Activated naive CD4-positive, alpha-beta T cell treated with anti-CD3 and anti-CD28 coated beads, Interleukin-2, amount 50 U/mL, for 24 hours (primary cell): ENCODE measurements at regions not wholly inside any gene's neighbourhood (a gene's known extent, or its start where the extent isn't known, plus 50 kb on each side); places are given as distances from the start of the nearest gene placed in this dataset.

ENCODE experiments used
- H3K27ac Mint-ChIP-seq: one replicate; pipeline ENCODE4 v1.8.0; 2021; ENCODE audit warnings: mild to moderate bottlenecking, mixed read lengths
- H3K27me3 Mint-ChIP-seq: one replicate; pipeline ENCODE4 v1.8.0; 2021; ENCODE audit warnings: mixed read lengths
- H3K36me3 Mint-ChIP-seq: one replicate; pipeline ENCODE4 v1.8.0; 2021; ENCODE audit warnings: mixed read lengths
- H3K4me1 Mint-ChIP-seq: one replicate; pipeline ENCODE4 v1.8.0; 2021; ENCODE audit warnings: mixed read lengths
- H3K4me3 Mint-ChIP-seq: one replicate; pipeline ENCODE4 v1.8.0; 2021; ENCODE audit warnings: mild to moderate bottlenecking, mixed read lengths
- H3K9me3 Mint-ChIP-seq: one replicate; pipeline ENCODE4 v1.8.0; 2021; ENCODE audit warnings: mixed read lengths

GRCh38 chr1:105894006-105894405 is 1162.5 kb upstream of the PRMT6 start:
- Mint-ChIP-seq H3K4me3 (no peak overlapping the region), H3K36me3 (no peaks in the 10 kb centered on the region), H3K4me1 (no peaks in the 10 kb centered on the region), H3K27ac (no peak overlapping the region), H3K9me3 (peaks cover 36% of the 10 kb centered on the region), H3K27me3 (no peaks in the 10 kb centered on the region)

GRCh38 chr1:105909811-105910210 is 1146.7 kb upstream of the PRMT6 start:
- Mint-ChIP-seq H3K4me1 (no peaks in the 10 kb centered on the region), H3K36me3 (no peaks in the 10 kb centered on the region), H3K27ac (no peak overlapping the region), H3K9me3 (no peaks in the 10 kb centered on the region), H3K4me3 (no peak overlapping the region), H3K27me3 (no peaks in the 10 kb centered on the region)

- Mint-ChIP-seq H3K36me3 (no peaks in the 10 kb centered on the region), H3K9me3 (no peaks in the 10 kb centered on the region), H3K27ac (no peak overlapping the region), H3K27me3 (no peaks in the 10 kb centered on the region), H3K4me1 (no peaks in the 10 kb centered on the region), H3K4me3 (no peak overlapping the region)
Measured at GRCh38 chr1:105914403-105914802, 1142.1 kb upstream of the PRMT6 start.

- no peaks in the 10 kb centered on the region for H3K36me3 Mint-ChIP-seq
- H3K9me3 Mint-ChIP-seq: no peaks in the 10 kb centered on the region
- H3K27ac Mint-ChIP-seq: no peak overlapping the region
- H3K4me3 Mint-ChIP-seq: no peak overlapping the region
- no peaks in the 10 kb centered on the region for H3K27me3 Mint-ChIP-seq
- no peaks in the 10 kb centered on the region for H3K4me1 Mint-ChIP-seq
Measured at GRCh38 chr1:105934806-105935205, 1121.7 kb upstream of the PRMT6 start.

DNA sequence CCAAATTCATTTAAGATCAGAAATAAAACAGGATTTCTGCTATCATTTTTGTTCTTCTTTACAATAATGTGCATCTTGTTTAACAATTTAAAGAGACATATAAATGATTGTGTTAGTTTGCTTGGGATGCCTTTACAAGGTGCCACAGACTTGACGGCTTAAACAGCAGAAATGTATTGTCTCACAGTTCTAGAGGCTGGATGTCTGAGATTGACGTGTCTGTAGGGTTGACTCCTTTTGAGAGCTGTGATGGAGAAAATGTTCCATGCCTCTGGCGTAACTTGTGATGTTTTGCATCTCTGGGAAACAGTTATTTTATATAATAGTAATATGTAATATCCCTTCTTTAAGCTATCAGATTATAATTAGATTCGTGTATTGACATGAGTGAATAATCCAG is 1091.6 kb upstream of the PRMT6 start:
- H3K4me1 Mint-ChIP-seq: no peaks in the 10 kb centered on the region
- H3K36me3 Mint-ChIP-seq: no peaks in the 10 kb centered on the region
- H3K4me3 Mint-ChIP-seq: no peak overlapping the region
- peaks cover 27% of the 10 kb centered on the region for H3K9me3 Mint-ChIP-seq
- no peak overlapping the region for H3K27ac Mint-ChIP-seq
- no peaks in the 10 kb centered on the region for H3K27me3 Mint-ChIP-seq

DNA sequence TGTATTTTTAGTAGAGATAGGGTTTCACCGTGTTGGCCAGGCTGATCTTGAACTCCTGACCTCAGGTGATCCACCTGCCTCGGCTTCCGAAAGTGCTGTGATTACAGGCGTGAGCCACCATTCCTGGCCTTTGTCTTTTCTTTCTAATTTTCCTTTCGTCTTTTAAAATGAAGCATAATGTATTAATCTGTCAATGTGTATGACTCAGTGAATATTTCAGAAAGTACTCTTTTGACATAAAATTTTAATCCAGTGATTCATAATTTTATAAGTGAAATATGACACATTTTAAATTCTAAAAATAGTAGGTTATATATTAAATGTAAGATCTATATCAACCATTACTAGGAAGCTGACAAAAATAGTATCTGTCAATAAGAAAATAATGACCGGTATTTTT is 1059.0 kb upstream of the PRMT6 start:
- H3K27me3 Mint-ChIP-seq: no peaks in the 10 kb centered on the region
- peaks cover 4% of the 10 kb centered on the region for H3K9me3 Mint-ChIP-seq
- no peak overlapping the region for H3K4me3 Mint-ChIP-seq
- H3K36me3 Mint-ChIP-seq: no peaks in the 10 kb centered on the region
- no peak overlapping the region for H3K27ac Mint-ChIP-seq
- no peaks in the 10 kb centered on the region for H3K4me1 Mint-ChIP-seq

- Mint-ChIP-seq H3K9me3 (no peaks in the 10 kb centered on the region), H3K4me1 (no peaks in the 10 kb centered on the region), H3K36me3 (no peaks in the 10 kb centered on the region), H3K27ac (no peak overlapping the region), H3K27me3 (no peaks in the 10 kb centered on the region), H3K4me3 (no peak overlapping the region)
Measured at GRCh38 chr1:106022312-106022902, 1034.1 kb upstream of the PRMT6 start.

DNA sequence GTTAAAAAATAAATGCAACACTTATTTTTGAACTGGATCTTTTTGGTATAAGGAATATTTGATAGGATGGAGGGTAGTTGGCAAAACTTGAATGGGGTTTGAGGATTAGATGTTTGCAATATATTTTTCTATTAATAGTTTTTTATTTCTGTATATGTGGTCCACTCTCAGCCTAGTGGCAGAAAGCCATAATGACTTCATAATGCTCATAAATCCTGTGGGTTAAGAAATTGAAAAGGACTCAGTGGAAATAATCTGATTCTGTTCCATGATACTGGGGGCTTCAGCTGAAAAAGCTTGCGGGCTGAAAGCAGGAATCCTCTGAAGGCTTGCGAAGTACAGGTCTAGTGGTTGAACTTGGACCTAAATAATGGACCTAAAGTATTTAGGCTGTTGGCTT is 1028.6 kb upstream of the PRMT6 start:
- H3K36me3 Mint-ChIP-seq: no peaks in the 10 kb centered on the region
- H3K4me3 Mint-ChIP-seq: no peak overlapping the region
- no peak overlapping the region for H3K27ac Mint-ChIP-seq
- no peaks in the 10 kb centered on the region for H3K9me3 Mint-ChIP-seq
- no peaks in the 10 kb centered on the region for H3K4me1 Mint-ChIP-seq
- H3K27me3 Mint-ChIP-seq: no peaks in the 10 kb centered on the region

DNA sequence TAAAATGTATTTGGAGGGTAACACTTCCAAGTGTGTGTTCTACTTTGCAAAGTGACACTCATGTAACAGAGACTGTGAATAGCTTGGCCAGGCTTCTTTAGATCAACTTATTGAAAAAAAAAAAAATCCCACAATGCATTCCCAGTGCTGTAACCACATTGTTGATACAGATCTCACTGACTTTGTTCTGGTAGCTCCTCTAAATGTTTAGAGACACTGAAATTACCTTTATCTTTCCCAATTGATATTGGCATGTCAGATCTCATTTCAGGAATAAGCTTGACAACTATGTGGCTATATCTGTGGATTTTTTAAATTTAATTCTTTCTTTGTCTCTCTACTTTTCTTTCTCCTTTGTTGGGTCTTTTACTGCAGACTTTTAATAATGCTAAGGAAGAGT is 1018.9 kb upstream of the PRMT6 start:
- Mint-ChIP-seq H3K36me3 (no peaks in the 10 kb centered on the region), H3K4me3 (no peak overlapping the region), H3K27ac (no peak overlapping the region), H3K9me3 (peaks cover 6% of the 10 kb centered on the region), H3K4me1 (no peaks in the 10 kb centered on the region), H3K27me3 (no peaks in the 10 kb centered on the region)

GRCh38 chr1:106038260-106038659 is 1018.2 kb upstream of the PRMT6 start:
- Mint-ChIP-seq H3K4me3 (no peak overlapping the region), H3K27ac (no peak overlapping the region), H3K27me3 (no peaks in the 10 kb centered on the region), H3K36me3 (no peaks in the 10 kb centered on the region), H3K9me3 (peaks cover 6% of the 10 kb centered on the region), H3K4me1 (no peaks in the 10 kb centered on the region)

DNA sequence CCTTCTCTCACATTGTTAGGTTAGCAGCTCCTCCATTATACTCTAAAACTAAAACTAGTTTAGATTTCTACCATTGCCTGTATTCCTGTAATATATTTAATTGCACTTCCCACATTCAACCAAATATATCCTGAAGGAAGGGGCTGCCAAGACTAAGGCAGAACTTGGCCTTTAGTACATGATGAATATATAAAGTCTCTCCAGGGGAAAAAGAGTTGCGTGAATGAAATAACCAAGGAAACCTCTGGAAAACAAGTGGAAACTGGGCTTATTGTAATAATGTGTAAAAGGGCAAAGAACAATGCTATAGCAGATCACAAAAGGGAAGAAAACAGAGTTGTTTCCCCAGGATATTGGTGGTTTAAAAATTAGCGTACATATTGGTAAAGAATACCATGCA is 1012.5 kb upstream of the PRMT6 start:
- H3K4me3 Mint-ChIP-seq: no peak overlapping the region
- no peaks in the 10 kb centered on the region for H3K27me3 Mint-ChIP-seq
- H3K27ac Mint-ChIP-seq: no peak overlapping the region
- no peaks in the 10 kb centered on the region for H3K36me3 Mint-ChIP-seq
- no peaks in the 10 kb centered on the region for H3K4me1 Mint-ChIP-seq
- peaks cover 15% of the 10 kb centered on the region for H3K9me3 Mint-ChIP-seq

DNA sequence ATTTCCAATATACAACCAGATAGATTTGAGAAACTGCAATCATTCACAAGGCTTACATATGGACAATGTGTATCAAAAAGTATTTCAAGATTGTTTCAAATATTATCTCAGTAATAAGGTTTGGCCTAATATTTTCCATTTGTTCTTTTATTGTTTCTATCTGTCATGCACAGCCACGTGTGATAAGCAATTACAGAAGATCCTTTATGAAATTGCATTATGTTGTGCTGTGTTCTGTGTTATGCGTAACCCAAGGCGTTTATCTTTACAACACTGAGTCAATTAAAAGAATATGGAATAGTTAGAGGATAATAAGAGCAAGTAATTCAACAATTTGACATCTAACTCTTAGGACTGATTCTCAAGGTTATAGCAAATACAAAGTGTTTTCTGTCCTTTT is 1009.3 kb upstream of the PRMT6 start:
- no peaks in the 10 kb centered on the region for H3K27me3 Mint-ChIP-seq
- peaks cover 16% of the 10 kb centered on the region for H3K9me3 Mint-ChIP-seq
- no peaks in the 10 kb centered on the region for H3K36me3 Mint-ChIP-seq
- H3K4me3 Mint-ChIP-seq: no peak overlapping the region
- H3K4me1 Mint-ChIP-seq: no peaks in the 10 kb centered on the region
- H3K27ac Mint-ChIP-seq: no peak overlapping the region

DNA sequence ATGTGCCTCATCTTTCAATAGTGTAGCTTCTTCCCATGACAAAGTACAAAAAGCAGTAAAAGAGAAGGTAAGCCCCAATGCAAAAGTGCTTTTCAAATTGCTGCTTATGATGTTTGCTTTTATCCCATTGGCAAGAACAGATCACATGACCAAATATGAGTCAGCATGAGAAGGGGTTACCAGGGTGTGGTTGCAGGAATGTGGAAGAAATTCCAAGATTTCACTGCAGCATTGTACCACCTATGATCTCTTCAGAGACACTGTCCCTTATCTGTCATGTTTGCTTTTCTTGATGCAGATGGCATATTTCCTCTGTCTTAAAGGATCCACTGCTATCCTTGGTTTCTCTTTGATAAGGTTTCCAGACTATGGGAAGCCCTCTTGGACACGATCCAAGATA is 1006.9 kb upstream of the PRMT6 start:
- H3K4me3 Mint-ChIP-seq: no peak overlapping the region
- no peaks in the 10 kb centered on the region for H3K36me3 Mint-ChIP-seq
- no peak overlapping the region for H3K27ac Mint-ChIP-seq
- no peaks in the 10 kb centered on the region for H3K4me1 Mint-ChIP-seq
- H3K27me3 Mint-ChIP-seq: no peaks in the 10 kb centered on the region
- peaks cover 13% of the 10 kb centered on the region for H3K9me3 Mint-ChIP-seq

DNA sequence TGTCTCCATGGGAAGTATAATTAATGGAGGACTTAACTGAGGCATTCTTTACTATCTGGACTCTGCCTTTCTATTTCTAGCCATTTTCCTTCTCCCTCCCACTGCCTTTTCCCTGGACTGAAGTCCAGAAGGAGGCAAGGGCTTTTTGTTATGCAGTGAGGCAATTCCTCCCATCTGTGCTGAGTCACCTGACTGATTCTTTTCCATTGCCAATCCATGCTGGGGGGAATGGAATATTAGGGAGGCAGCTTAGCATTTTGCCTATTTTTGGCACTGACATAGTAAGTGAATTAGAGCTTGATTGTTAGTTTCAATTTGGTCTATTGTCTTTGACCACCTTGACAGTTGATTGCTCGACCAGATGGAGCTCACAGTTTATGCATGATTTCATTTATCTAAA is 1000.6 kb upstream of the PRMT6 start:
- Mint-ChIP-seq H3K4me1 (no peaks in the 10 kb centered on the region), H3K9me3 (peaks cover 13% of the 10 kb centered on the region), H3K36me3 (no peaks in the 10 kb centered on the region), H3K4me3 (no peak overlapping the region), H3K27me3 (no peaks in the 10 kb centered on the region), H3K27ac (no peak overlapping the region)

- Mint-ChIP-seq H3K4me3 (no peak overlapping the region), H3K27me3 (no peaks in the 10 kb centered on the region), H3K4me1 (no peaks in the 10 kb centered on the region), H3K9me3 (peaks cover 6% of the 10 kb centered on the region), H3K36me3 (peaks cover 2% of the 10 kb centered on the region), H3K27ac (no peak overlapping the region)
Measured at GRCh38 chr1:106061586-106062495, 994.6 kb upstream of the PRMT6 start.

GRCh38 chr1:106063510-106063909 is 993.0 kb upstream of the PRMT6 start:
- H3K4me1 Mint-ChIP-seq: no peaks in the 10 kb centered on the region
- no peak overlapping the region for H3K4me3 Mint-ChIP-seq
- no peaks in the 10 kb centered on the region for H3K27me3 Mint-ChIP-seq
- no peak overlapping the region for H3K27ac Mint-ChIP-seq
- H3K36me3 Mint-ChIP-seq: peaks cover 2% of the 10 kb centered on the region
- H3K9me3 Mint-ChIP-seq: peaks cover 6% of the 10 kb centered on the region
